ENCODE measurements at regions not wholly inside any gene's neighbourhood (a gene's known extent, or its start where the extent isn't known, plus 50 kb on each side); places are given as distances from the start of the nearest gene placed in this dataset.

- TF ChIP-seq, protein P1, sequence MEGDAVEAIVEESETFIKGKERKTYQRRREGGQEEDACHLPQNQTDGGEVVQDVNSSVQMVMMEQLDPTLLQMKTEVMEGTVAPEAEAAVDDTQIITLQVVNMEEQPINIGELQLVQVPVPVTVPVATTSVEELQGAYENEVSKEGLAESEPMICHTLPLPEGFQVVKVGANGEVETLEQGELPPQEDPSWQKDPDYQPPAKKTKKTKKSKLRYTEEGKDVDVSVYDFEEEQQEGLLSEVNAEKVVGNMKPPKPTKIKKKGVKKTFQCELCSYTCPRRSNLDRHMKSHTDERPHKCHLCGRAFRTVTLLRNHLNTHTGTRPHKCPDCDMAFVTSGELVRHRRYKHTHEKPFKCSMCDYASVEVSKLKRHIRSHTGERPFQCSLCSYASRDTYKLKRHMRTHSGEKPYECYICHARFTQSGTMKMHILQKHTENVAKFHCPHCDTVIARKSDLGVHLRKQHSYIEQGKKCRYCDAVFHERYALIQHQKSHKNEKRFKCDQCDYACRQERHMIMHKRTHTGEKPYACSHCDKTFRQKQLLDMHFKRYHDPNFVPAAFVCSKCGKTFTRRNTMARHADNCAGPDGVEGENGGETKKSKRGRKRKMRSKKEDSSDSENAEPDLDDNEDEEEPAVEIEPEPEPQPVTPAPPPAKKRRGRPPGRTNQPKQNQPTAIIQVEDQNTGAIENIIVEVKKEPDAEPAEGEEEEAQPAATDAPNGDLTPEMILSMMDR (conservative IDR thresholded peaks at IDR 0.05; ENCODE audit: control insufficient read depth, insufficient read depth, low read depth, low read length): peak; percentile 16
- no peak for DNase-seq (ENCODE audit: low read depth)
- H3K4me3 ChIP-seq (ENCODE audit: control insufficient read depth, low read depth, low read length): no peak overlapping the region
Measured at GRCh38 chr13:63048653-63049052, 1633.0 kb upstream of the PCDH20 start.

- TF ChIP-seq, protein P1 (conservative IDR thresholded peaks at IDR 0.05; ENCODE audit: control insufficient read depth, insufficient read depth, low read depth, low read length): no peak
- no peak overlapping the region for H3K4me3 ChIP-seq (ENCODE audit: control insufficient read depth, low read depth, low read length)
- no peak for DNase-seq (ENCODE audit: low read depth)
Measured at GRCh38 chr13:63044589-63045313, 1629.1 kb upstream of the PCDH20 start.

GRCh38 chr13:63042686-63043085 is 1627.0 kb upstream of the PCDH20 start:
- DNase-seq (ENCODE audit: low read depth): no peak
- no peak overlapping the region for H3K4me3 ChIP-seq (ENCODE audit: control insufficient read depth, low read depth, low read length)
- TF ChIP-seq, protein P1 (conservative IDR thresholded peaks at IDR 0.05; ENCODE audit: control insufficient read depth, insufficient read depth, low read depth, low read length): no peak

- TF ChIP-seq, protein P1 (conservative IDR thresholded peaks at IDR 0.05; ENCODE audit: control insufficient read depth, insufficient read depth, low read depth, low read length): no peak
- peak; percentile 24 for DNase-seq (ENCODE audit: low read depth)
Measured at GRCh38 chr13:63041640-63042414, 1626.2 kb upstream of the PCDH20 start.

GRCh38 chr13:63026285-63026797 is 1610.7 kb upstream of the PCDH20 start:
- DNase-seq (ENCODE audit: low read depth): no peak
- TF ChIP-seq, protein P1 (conservative IDR thresholded peaks at IDR 0.05; ENCODE audit: control insufficient read depth, insufficient read depth, low read depth, low read length): no peak
- H3K4me3 ChIP-seq (ENCODE audit: control insufficient read depth, low read depth, low read length): no peak overlapping the region

More at GRCh38 chr13:63041640-63042414, 1626.2 kb upstream of the PCDH20 start:
- H3K4me3 ChIP-seq (ENCODE audit: control insufficient read depth, low read depth, low read length): no peak overlapping the region

DNA sequence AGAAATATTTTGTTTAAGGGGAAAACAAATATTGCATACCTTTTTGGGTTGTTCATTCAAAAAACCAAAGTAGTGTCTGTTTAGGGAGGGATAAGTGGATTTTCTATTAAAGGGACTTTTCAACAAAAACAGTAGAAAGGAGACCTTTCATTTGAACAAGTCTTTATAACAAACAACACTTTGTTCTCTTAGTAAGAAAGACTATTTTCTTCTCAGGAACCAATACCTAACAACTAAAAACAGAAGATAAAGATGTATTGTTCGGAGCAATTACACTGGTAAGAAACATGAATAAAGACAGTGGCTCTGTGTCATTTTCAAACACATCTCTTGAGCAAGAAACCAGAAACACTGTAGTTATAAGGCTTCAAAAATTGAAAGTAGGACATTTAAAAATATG is 1610.1 kb upstream of the PCDH20 start:
- H3K4me3 ChIP-seq (ENCODE audit: control insufficient read depth, low read depth, low read length): no peak overlapping the region
- no peak for DNase-seq (ENCODE audit: low read depth)
- TF ChIP-seq, protein P1 (conservative IDR thresholded peaks at IDR 0.05; ENCODE audit: control insufficient read depth, insufficient read depth, low read depth, low read length): no peak

All from fibroblast of mammary gland (primary cell).